GM21717 (cell line): ENCODE measurements at regions not wholly inside any gene's neighbourhood (a gene's known extent, or its start where the extent isn't known, plus 50 kb on each side); places are given as distances from the start of the nearest gene placed in this dataset.

Source experiments
- ATAC-seq: cut with Tn5 transposase; IDR thresholded peaks from one replicate; pipeline ENCODE4 v1.9.1; 2021; ENCODE audit warnings: mild to moderate bottlenecking, moderate library complexity; ENCODE audit not compliant: unreplicated experiment

- no peak for ATAC-seq
These were observed 698.4 kb upstream of the ID2 start for GRCh38 chr2:7983451-7983850.

DNA sequence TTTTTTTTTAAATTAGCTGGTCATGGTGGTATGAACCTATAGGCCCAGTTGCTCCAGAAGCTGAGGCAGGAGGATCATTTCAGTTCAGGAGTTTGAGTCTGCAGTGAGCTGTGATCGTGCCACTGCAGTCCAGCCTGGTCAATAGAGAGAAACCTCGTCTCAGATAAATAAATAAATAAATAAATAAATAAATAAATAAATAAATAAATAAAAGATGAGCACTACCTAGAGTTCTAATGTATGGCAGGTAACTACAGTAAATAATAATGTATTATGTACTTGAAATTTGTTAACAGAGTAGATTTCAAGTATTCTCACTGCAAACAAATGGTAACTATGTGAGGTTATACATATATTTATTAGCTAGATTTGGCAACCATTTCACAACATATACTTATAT lies 697.9 kb upstream of the ID2 start:
- ATAC-seq: no peak

DNA sequence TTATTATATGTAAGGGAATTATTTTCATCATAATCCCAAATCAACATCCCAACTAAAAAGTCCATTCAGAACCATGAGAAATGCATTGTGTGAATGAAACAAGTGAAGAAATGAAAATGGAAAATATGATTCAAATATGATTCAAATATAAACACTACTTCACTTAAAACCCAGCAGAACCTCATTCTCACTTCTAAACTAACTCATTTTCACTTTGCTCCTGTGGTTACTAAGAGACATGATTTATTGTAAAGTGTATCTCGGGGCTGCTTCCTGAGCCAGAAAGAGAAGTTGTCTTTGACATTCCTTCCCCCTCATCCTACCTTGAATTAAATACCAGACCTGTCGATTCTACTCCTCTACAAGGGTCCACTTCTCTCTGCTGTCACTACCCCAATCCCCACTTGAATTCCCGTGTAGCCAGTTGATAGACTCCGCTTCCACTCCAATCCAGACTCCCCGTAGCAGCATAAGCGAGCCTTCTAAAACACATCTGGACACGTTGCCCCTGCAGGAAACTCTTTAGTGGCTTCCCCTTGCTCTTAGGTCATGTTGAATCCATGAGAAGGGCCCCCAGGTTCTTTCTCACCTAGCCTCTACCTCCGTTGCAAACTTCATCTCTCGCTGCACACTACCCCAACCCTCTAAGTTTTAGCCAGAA lies 697.0 kb upstream of the ID2 start:
- no peak for ATAC-seq

- no peak for ATAC-seq
These were observed 695.4 kb upstream of the ID2 start for GRCh38 chr2:7986431-7986830.

GRCh38 chr2:7987992-7988391 lies 693.9 kb upstream of the ID2 start:
- ATAC-seq: no peak

DNA sequence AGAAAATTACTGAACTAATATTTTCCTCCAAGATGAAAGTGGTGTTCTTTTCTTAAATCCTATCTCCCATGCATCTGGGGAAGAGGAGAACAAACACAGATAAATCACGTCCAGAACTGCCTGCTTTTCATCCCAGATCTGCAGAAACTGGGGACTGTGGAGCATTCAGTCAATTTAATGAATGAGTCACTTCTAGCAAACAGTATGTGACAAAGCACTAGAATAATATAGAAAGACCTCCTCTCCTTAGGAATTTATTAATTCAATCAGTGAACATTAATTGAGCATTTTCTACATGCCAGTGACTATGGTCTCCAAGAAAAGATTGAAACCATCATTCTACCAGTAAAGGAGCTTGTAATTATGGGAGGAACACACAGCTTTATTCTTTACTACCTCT lies 693.4 kb upstream of the ID2 start:
- ATAC-seq: no peak

DNA sequence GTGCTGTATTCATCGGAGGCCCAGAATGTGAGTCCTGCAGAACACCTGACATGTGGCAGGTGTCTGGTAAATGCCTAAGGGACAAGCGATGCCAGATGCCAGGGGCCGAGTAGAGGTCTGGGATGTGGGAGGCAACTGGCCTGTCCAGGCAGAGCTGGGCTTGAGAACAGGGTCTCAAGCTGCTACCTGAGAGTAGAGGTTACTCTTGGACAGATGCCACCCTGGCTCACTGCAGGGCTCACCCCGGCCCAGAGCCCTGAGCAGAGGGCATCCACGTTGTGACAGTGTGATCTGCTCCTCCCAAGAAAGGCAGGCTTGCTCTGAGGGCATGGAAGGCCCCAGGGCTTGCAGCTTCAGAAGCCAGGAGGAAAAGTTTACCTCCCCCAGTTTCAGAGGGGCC lies 692.0 kb upstream of the ID2 start:
- no peak for ATAC-seq

DNA sequence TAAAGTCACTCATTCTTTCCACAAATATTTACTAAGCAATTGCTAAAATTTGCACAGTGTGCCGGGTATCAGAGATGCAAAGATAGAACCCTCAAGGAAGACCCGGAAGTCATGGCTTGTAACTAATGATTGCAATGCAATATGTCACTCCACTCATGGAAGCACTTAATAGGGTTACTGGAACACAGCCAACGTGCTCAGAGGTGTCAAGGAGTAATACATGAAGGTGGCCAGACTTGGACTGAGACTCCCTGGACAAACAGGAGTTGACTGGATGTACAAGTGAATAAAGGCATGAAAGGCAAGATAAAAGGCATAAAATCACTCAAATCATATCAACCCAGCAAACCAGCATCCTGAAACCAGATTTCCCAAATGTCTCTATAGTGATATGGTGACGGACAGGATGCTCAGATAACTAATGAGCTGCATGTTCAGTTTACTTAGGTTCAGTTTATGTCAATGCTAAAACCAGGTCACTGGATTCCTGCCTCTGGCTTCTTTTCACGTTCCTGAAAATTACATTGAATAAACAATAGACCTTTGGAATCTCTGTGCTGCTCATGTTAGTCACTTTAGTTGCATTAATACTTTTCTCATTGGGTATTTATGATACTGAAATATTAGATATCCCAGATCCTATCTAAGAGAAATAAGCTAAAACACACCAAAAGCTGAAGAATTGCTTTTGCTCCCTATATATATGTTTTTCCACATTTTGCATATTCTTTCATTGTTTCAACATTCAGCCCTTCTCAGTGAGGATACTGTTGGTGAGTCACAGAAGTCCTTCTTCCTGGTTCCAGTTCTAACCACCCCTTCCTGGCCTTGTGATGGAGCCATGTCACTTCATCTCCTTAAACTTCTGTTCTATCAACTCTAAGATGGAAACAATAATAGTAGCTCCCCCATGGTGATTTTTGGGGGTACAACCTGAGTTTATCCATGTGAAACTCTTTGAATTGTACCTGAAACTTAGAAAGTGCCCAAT lies 688.9 kb upstream of the ID2 start:
- ATAC-seq: no peak

- ATAC-seq: no peak
These were observed 687.4 kb upstream of the ID2 start for GRCh38 chr2:7994397-7994951.

DNA sequence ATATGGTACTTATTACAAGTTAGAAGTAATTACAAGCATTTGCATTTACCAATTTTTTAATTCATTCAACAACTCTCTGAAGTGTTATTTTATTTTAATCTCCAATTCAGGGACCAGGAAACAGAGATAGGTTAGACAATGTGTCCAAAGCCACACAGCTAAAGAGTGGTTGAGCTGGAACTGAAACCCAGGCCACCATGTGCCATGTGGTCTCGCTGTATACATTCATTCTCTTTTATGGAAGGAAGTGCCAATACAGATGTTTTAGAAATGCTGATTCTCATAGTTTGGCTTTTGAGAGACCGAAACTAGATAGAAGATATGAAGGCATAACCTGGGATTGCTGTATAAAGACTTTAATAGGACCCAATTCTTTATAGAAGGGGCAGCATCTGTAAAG lies 684.6 kb upstream of the ID2 start:
- no peak for ATAC-seq

- no peak for ATAC-seq
These were observed 682.0 kb upstream of the ID2 start for GRCh38 chr2:7999683-8000476.

- ATAC-seq: no peak
These were observed 681.0 kb upstream of the ID2 start for GRCh38 chr2:8000870-8001269.

DNA sequence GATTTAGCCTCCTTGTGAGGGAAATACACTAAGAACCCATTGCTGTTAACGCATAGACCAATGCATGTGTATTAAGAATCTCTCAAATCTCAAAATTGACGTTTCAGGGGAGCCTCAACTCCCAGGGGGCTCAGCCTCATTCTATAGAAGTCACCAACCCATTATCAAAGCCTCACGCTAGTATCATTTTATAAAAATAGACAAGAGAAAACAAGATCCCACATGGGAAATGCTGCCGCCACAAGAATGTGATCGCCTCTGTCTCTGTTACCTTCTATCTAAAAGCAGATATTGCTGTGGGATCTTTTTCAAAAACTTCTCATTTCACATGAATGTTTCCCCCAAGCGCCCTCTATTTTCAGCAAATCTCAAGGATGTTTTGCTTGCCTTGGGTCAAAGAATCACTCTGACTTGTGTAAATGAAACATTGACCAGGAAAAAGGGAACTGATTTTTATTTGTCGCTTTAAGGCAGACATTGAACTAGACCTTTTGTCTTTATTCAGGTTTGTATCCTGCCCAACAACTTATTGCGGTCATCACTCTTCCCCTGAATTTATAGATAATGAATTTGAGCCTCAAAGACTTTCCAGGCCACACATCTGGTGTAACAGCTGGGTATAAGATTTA lies 679.0 kb upstream of the ID2 start:
- ATAC-seq: no peak

GRCh38 chr2:8003462-8004075 lies 678.3 kb upstream of the ID2 start:
- no peak for ATAC-seq

DNA sequence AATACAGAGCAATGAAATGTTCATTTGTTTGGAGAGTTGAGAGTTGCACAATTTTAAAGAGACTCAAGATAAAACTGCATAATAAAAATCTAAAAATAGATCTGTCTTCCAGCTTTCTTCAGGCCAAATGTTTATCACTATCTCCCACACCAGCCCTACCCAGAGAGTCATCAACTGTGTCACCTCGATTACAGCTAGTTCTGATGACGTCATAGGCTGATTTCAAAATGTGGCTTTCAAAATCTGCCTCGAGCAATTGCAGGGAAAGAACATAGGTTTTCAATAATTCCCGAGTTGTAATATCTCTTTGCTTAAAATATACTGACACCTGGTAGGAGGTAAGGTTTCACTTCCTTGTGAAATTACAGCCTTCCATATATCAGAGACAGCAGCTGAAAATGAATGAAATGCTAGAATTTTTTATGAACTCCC lies 677.6 kb upstream of the ID2 start:
- ATAC-seq: no peak

DNA sequence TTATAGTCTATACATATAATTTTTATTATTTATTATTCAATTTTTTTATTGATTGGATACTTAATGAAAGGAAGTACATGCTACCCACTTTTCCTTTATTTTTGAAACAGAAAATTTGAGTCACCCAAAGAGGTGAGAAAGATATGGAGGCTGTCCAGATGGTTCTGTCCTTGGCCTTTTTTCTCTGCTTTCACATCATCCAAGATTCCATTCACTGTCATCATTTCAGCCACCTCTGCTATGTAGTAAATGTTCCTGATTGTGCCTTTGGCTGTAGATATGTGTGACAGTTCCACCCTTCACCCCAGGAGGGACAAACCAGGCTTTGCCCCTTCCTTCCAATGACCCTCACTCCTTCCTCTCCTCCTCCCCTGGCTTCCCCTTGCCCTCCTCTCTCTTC lies 675.7 kb upstream of the ID2 start:
- no peak for ATAC-seq

DNA sequence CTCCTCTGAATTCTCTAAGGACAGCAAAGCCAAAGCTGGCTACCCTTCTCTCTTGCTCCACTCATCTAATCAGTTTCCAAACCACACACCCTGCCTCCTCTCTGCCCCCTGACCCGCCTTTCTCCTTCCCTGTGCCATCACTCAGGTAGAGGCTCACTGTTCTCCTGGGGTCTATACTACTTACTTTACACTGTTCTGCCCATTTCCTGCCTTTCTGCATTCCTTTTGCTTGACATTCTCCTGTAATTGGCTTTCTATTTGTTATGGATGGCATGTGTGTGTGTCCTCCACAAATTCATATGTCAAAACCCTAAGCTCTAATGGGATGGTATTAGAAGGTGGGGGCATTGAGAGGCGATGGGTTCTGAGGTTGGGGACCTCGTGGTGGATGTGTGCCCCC lies 675.2 kb upstream of the ID2 start:
- ATAC-seq: no peak

DNA sequence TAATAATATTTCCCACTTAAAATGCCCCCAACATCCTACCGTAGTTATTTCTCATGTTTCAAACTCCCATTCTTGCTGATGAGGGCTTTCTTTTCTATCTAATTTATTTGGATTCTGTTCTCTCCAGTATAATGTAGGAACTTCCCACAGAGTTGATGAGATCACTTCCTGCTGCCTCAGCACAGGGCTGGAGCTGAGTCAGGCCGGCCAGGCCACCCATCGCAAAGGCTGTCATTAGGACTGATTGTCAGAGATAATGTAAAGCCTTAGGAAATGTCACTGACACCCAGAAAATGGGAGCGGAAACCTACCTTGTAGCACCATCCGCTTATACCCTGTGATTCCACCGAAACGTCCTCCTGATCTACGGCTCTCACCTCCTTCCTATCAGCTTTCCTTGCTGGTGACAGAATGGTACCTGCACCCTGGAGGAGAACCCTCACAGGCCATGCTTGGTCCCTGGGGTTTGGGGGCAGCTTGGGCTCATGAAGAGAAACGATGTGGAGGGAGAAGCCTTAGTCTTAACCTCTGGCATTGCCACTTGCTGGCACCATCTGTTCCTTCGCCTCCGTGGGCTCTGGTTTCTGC lies 672.8 kb upstream of the ID2 start:
- ATAC-seq: no peak

- no peak for ATAC-seq
These were observed 665.8 kb upstream of the ID2 start for GRCh38 chr2:8015848-8016600.
